ENCODE measurements at regions not wholly inside any gene's neighbourhood (a gene's known extent, or its start where the extent isn't known, plus 50 kb on each side); places are given as distances from the start of the nearest gene placed in this dataset.
"Not testable (repeated sequence)": the region's sequence is repeated elsewhere in the genome, so short reads cannot be mapped to it uniquely, and the experiment has no call there.

DNA sequence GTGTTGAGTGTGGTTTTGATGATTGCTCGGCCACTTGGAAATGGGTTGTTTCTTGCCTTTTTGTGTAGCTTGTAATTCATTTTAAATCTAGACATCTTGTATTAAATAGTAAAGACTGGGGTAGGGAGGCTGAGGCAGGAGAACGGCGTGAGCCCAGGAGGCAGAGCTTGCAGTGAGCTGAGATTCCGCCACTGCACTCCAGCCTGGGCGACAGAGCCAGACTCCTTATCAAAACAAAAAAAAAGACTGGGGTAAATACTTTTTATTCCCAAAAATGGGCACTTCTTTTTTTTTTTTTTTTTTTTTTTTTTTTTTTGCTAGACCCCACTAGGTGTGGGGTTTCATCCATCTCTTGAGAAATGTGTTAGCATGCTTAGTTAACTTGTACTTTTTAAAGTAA lies 258.8 kb upstream of the FAM240B start:
- BruUV-seq (replicated peaks); FAIRE-seq; SMC1A ChIA-PET (ENCODE audit: uncharacterized antibody, unreplicated experiment); H3K27me3 ChIP-seq (replicated peaks in 1 of 2; ENCODE audit: control insufficient read depth in 2 of 2, insufficient read depth in 2 of 2, low read length in 1 of 2); H4K20me1 ChIP-seq (ENCODE audit: control insufficient read depth, insufficient read depth); DNase-seq (ENCODE audit: low read depth, low spot score); RAD21 ChIA-PET (ENCODE audit: unreplicated experiment); intact Hi-C loops (cut with micrococcal nuclease; ENCODE audit: unreplicated experiment); H3K9ac ChIP-seq (ENCODE audit: control insufficient read depth, insufficient read depth, low read length); H3K4me3 ChIP-seq; H3K4me2 ChIP-seq (ENCODE audit: control insufficient read depth, insufficient read depth); CTCF ChIA-PET; H3K79me2 ChIP-seq (ENCODE audit: control insufficient read depth, insufficient read depth, low read length); in situ Hi-C loops (cut with MboI); H3K36me3 ChIP-seq (ENCODE audit: control insufficient read depth in 2 of 2, insufficient read depth in 2 of 2, low read length in 1 of 2); H2AFZ ChIP-seq (ENCODE audit: control insufficient read depth, low read depth, low read length); POLR2A ChIA-PET; H3K9me3 ChIP-seq (replicated peaks; ENCODE audit: control insufficient read depth, insufficient read depth, low read length); H3K4me1 ChIP-seq (ENCODE audit: control insufficient read depth, insufficient read depth, low read length); ATAC-seq; H3K27ac ChIP-seq (ENCODE audit: control insufficient read depth, insufficient read depth): not testable (repeated sequence)
- 76% methylated on average over 4 of the region's 5 CpGs for WGBS (ENCODE audit: insufficient coverage, insufficient replicate concordance, low lambda C conversion rate, missing lambda C conversion rate)

DNA sequence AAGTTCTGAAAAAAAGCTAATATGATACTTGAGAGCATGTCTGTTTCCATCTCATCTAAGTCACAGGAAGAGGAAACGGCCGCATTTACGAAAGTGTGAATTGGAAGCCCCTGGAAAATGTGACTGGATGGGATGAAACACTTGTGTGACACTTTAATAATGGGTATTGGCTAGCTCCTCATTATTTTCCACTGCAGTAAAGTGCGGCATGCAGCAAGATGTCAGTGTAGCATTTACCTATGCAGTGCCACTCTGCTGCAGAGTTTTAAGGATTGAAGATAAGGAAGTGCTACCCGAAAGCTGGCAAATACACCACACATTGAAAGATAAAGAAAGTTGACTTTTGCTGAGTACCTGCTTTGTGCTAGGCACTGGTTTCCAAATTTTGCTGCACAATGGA lies 249.5 kb upstream of the FAM240B start:
- 4% methylated on average over 3 of the region's 5 CpGs for WGBS (ENCODE audit: insufficient coverage, insufficient replicate concordance, low lambda C conversion rate, missing lambda C conversion rate)
- H3K36me3 ChIP-seq (ENCODE audit: control insufficient read depth in 2 of 2, insufficient read depth in 2 of 2, low read length in 1 of 2); H3K27ac ChIP-seq (ENCODE audit: control insufficient read depth, insufficient read depth); H3K4me2 ChIP-seq (ENCODE audit: control insufficient read depth, insufficient read depth); H3K4me3 ChIP-seq; CTCF ChIA-PET; H3K4me1 ChIP-seq (ENCODE audit: control insufficient read depth, insufficient read depth, low read length); ATAC-seq; SMC1A ChIA-PET (ENCODE audit: uncharacterized antibody, unreplicated experiment); RAD21 ChIA-PET (ENCODE audit: unreplicated experiment); BruUV-seq (replicated peaks); FAIRE-seq; H3K9ac ChIP-seq (ENCODE audit: control insufficient read depth, insufficient read depth, low read length); intact Hi-C loops (cut with micrococcal nuclease; ENCODE audit: unreplicated experiment); DNase-seq (ENCODE audit: low read depth, low spot score); POLR2A ChIA-PET; H3K9me3 ChIP-seq (replicated peaks; ENCODE audit: control insufficient read depth, insufficient read depth, low read length); in situ Hi-C loops (cut with MboI); H2AFZ ChIP-seq (ENCODE audit: control insufficient read depth, low read depth, low read length); H3K27me3 ChIP-seq (replicated peaks in 1 of 2; ENCODE audit: control insufficient read depth in 2 of 2, insufficient read depth in 2 of 2, low read length in 1 of 2); H3K79me2 ChIP-seq (ENCODE audit: control insufficient read depth, insufficient read depth, low read length); H4K20me1 ChIP-seq (ENCODE audit: control insufficient read depth, insufficient read depth): not testable (repeated sequence)

DNA sequence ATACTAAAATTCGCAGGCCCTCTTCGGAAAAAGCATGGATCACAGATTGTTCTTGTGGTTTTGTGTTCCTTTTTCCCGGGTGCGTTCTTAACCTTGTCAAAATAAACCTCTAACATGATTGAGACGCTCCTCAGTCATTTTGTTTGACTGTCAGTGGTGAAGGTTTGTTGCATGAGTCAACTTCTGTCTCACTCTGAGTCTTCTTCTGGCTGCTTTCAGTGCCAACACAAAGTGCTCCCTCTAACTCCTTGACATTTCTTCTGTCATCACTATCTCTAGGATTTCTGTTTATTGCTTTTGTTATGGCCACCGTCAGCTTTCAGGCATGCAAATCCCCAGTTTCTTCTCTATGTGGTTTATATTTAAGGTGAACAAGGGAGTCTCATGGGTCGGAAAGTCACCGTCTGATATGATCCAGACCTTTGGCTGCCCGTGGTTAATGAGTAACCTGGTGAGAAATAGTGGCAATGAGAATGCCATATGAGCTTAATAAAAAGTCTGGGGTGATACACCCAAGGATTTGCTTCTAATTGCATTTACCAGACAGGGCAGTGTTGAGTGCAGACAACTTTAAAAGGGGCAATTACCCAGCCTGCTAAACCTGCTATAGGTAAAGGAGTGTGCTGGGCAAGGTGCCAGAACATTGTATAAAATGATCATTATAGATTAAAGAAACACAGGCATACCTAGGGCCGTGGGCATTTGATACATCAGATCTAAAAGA lies 248.9 kb upstream of the FAM240B start:
- in situ Hi-C loops (cut with MboI); FAIRE-seq: not testable (repeated sequence)
- WGBS (ENCODE audit: insufficient coverage, insufficient replicate concordance, low lambda C conversion rate, missing lambda C conversion rate), result 9% methylated on average over 5 of the region's 10 CpGs

DNA sequence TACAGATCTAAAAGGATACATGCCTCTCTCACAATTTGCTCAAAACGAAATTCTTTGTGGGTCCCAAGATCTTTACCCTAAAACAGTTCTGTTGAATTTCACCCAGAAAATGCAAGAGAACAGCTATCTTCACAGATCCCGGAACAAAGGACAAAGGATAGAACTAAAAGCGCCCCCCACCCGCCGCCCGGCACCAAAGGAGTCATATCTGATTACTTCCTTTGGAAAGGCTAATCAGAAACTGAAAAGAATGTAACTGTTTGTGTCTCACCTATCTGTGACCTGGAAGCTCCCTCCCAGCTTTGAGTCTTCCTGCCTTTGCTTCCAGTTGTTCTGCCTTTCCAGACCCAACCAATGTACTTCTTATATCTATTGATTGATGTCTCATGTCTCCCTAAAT lies 247.9 kb upstream of the FAM240B start:
- FAIRE-seq, result not testable (repeated sequence)

More for the DNA sequence above, 248.9 kb upstream of the FAM240B start:
- SMC1A ChIA-PET (ENCODE audit: uncharacterized antibody, unreplicated experiment); intact Hi-C loops (cut with micrococcal nuclease; ENCODE audit: unreplicated experiment); H3K27ac ChIP-seq (ENCODE audit: control insufficient read depth, insufficient read depth); H3K36me3 ChIP-seq (ENCODE audit: control insufficient read depth in 2 of 2, insufficient read depth in 2 of 2, low read length in 1 of 2); H3K4me1 ChIP-seq (ENCODE audit: control insufficient read depth, insufficient read depth, low read length); H4K20me1 ChIP-seq (ENCODE audit: control insufficient read depth, insufficient read depth); POLR2A ChIA-PET; CTCF ChIA-PET; ATAC-seq; RAD21 ChIA-PET (ENCODE audit: unreplicated experiment); H3K4me3 ChIP-seq; H2AFZ ChIP-seq (ENCODE audit: control insufficient read depth, low read depth, low read length); H3K79me2 ChIP-seq (ENCODE audit: control insufficient read depth, insufficient read depth, low read length); H3K9me3 ChIP-seq (replicated peaks; ENCODE audit: control insufficient read depth, insufficient read depth, low read length); BruUV-seq (replicated peaks); H3K27me3 ChIP-seq (replicated peaks in 1 of 2; ENCODE audit: control insufficient read depth in 2 of 2, insufficient read depth in 2 of 2, low read length in 1 of 2); H3K4me2 ChIP-seq (ENCODE audit: control insufficient read depth, insufficient read depth); DNase-seq (ENCODE audit: low read depth, low spot score); H3K9ac ChIP-seq (ENCODE audit: control insufficient read depth, insufficient read depth, low read length): not testable (repeated sequence)

More for the DNA sequence above, 247.9 kb upstream of the FAM240B start:
- H3K4me2 ChIP-seq (ENCODE audit: control insufficient read depth, insufficient read depth); H3K4me1 ChIP-seq (ENCODE audit: control insufficient read depth, insufficient read depth, low read length); intact Hi-C loops (cut with micrococcal nuclease; ENCODE audit: unreplicated experiment); ATAC-seq; H2AFZ ChIP-seq (ENCODE audit: control insufficient read depth, low read depth, low read length); H3K4me3 ChIP-seq; H4K20me1 ChIP-seq (ENCODE audit: control insufficient read depth, insufficient read depth); SMC1A ChIA-PET (ENCODE audit: uncharacterized antibody, unreplicated experiment); H3K27me3 ChIP-seq (replicated peaks in 1 of 2; ENCODE audit: control insufficient read depth in 2 of 2, insufficient read depth in 2 of 2, low read length in 1 of 2); in situ Hi-C loops (cut with MboI); DNase-seq (ENCODE audit: low read depth, low spot score); H3K36me3 ChIP-seq (ENCODE audit: control insufficient read depth in 2 of 2, insufficient read depth in 2 of 2, low read length in 1 of 2); H3K79me2 ChIP-seq (ENCODE audit: control insufficient read depth, insufficient read depth, low read length); POLR2A ChIA-PET; CTCF ChIA-PET; H3K27ac ChIP-seq (ENCODE audit: control insufficient read depth, insufficient read depth); BruUV-seq (replicated peaks); H3K9me3 ChIP-seq (replicated peaks; ENCODE audit: control insufficient read depth, insufficient read depth, low read length); H3K9ac ChIP-seq (ENCODE audit: control insufficient read depth, insufficient read depth, low read length); RAD21 ChIA-PET (ENCODE audit: unreplicated experiment): not testable (repeated sequence)
- WGBS (ENCODE audit: insufficient coverage, insufficient replicate concordance, low lambda C conversion rate, missing lambda C conversion rate), result no CpG with 5 or more reads among the region's 6 CpGs

Data from GM12878 (cell line).